Gastroesophageal sphincter (tissue), 3 donors: ENCODE measurements at regions not wholly inside any gene's neighbourhood (a gene's known extent, or its start where the extent isn't known, plus 50 kb on each side); places are given as distances from the start of the nearest gene placed in this dataset.

Experiments used
- EP300 ChIP-seq: sonication (generic); formaldehyde crosslinking; IDR thresholded peaks from one replicate; pipeline ENCODE4 v1.6.1; 2017; ENCODE audit warnings: antibody characterized with exemption, mild to moderate bottlenecking
- POLR2A ChIP-seq, 2 donors: fragments of 450-650 bp; IDR thresholded peaks; one replicate each; pipeline ENCODE4 v1.6.1; 2017; ENCODE audit warnings: antibody characterized with exemption in 2 of 2, mild to moderate bottlenecking in 2 of 2, moderate library complexity in 1 of 2
- POLR2AphosphoS5 ChIP-seq: sonication (generic); formaldehyde crosslinking; IDR thresholded peaks from one replicate; pipeline ENCODE4 v1.6.1; 2017; ENCODE audit warnings: antibody characterized with exemption
- TF ChIP-seq, protein P1 (sequence below), 4 experiments: fragments of 200-600 bp in 2 of 4; fragments of 450-650 bp in 2 of 4; sonication (generic) in 1 of 4; IDR thresholded peaks; one replicate each; pipeline ENCODE4 v1.5.1; 2017 to 2019; ENCODE audit warnings: antibody characterized with exemption in 4 of 4, mild to moderate bottlenecking in 2 of 4, moderate library complexity in 2 of 4

- TF ChIP-seq POLR2A (IDR thresholded peaks at IDR 0.05) (no peak), POLR2AphosphoS5 (no peak), EP300 (no peak)
- TF ChIP-seq, protein P1, sequence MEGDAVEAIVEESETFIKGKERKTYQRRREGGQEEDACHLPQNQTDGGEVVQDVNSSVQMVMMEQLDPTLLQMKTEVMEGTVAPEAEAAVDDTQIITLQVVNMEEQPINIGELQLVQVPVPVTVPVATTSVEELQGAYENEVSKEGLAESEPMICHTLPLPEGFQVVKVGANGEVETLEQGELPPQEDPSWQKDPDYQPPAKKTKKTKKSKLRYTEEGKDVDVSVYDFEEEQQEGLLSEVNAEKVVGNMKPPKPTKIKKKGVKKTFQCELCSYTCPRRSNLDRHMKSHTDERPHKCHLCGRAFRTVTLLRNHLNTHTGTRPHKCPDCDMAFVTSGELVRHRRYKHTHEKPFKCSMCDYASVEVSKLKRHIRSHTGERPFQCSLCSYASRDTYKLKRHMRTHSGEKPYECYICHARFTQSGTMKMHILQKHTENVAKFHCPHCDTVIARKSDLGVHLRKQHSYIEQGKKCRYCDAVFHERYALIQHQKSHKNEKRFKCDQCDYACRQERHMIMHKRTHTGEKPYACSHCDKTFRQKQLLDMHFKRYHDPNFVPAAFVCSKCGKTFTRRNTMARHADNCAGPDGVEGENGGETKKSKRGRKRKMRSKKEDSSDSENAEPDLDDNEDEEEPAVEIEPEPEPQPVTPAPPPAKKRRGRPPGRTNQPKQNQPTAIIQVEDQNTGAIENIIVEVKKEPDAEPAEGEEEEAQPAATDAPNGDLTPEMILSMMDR (IDR thresholded peaks at IDR 0.05), result no peak
Measured at GRCh38 chr6:165769884-165770283, 106.8 kb upstream of the PDE10A start.
